ENCODE measurements at regions not wholly inside any gene's neighbourhood (a gene's known extent, or its start where the extent isn't known, plus 50 kb on each side); places are given as distances from the start of the nearest gene placed in this dataset.
A peak's percentile ranks its signal among the peaks of the same experiment; 100 is the strongest.

DNA sequence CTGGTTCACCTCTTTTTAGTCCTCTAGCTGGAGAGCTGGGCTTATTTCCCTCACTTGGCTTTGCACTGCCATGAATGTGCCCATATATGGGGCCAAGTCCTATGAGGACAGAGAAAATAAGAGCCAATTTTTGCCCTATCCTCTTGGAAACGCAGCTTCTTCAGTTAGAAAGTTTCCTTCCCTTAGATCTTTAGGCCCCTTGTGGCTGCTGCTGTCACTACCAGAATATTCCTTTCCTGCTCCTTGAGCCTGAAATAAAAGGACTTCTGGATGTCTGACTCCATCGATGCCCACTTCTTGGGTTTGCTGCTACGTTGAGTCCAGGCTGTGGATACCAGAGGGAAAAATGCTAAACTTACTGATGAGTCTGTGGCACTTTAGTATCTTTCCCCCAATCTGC lies 487.1 kb downstream of the GRIN2A start:
- TF ChIP-seq, protein P1, sequence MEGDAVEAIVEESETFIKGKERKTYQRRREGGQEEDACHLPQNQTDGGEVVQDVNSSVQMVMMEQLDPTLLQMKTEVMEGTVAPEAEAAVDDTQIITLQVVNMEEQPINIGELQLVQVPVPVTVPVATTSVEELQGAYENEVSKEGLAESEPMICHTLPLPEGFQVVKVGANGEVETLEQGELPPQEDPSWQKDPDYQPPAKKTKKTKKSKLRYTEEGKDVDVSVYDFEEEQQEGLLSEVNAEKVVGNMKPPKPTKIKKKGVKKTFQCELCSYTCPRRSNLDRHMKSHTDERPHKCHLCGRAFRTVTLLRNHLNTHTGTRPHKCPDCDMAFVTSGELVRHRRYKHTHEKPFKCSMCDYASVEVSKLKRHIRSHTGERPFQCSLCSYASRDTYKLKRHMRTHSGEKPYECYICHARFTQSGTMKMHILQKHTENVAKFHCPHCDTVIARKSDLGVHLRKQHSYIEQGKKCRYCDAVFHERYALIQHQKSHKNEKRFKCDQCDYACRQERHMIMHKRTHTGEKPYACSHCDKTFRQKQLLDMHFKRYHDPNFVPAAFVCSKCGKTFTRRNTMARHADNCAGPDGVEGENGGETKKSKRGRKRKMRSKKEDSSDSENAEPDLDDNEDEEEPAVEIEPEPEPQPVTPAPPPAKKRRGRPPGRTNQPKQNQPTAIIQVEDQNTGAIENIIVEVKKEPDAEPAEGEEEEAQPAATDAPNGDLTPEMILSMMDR (IDR thresholded peaks at IDR 0.05) = peak; percentile 23
- TF ChIP-seq SIN3A (IDR thresholded peaks at IDR 0.05; ENCODE audit: borderline replicate concordance, insufficient read depth, low read depth, low read length) (no peak), POLR2AphosphoS5 (IDR thresholded peaks at IDR 0.05; ENCODE audit: low read depth, low read length) (no peak)
- TF ChIP-seq, protein P2, sequence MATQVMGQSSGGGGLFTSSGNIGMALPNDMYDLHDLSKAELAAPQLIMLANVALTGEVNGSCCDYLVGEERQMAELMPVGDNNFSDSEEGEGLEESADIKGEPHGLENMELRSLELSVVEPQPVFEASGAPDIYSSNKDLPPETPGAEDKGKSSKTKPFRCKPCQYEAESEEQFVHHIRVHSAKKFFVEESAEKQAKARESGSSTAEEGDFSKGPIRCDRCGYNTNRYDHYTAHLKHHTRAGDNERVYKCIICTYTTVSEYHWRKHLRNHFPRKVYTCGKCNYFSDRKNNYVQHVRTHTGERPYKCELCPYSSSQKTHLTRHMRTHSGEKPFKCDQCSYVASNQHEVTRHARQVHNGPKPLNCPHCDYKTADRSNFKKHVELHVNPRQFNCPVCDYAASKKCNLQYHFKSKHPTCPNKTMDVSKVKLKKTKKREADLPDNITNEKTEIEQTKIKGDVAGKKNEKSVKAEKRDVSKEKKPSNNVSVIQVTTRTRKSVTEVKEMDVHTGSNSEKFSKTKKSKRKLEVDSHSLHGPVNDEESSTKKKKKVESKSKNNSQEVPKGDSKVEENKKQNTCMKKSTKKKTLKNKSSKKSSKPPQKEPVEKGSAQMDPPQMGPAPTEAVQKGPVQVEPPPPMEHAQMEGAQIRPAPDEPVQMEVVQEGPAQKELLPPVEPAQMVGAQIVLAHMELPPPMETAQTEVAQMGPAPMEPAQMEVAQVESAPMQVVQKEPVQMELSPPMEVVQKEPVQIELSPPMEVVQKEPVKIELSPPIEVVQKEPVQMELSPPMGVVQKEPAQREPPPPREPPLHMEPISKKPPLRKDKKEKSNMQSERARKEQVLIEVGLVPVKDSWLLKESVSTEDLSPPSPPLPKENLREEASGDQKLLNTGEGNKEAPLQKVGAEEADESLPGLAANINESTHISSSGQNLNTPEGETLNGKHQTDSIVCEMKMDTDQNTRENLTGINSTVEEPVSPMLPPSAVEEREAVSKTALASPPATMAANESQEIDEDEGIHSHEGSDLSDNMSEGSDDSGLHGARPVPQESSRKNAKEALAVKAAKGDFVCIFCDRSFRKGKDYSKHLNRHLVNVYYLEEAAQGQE (IDR thresholded peaks at IDR 0.05; ENCODE audit: insufficient read depth in 1 of 2, low read depth in 2 of 2, low read length in 1 of 2) = no peak
